H4 (cell line): ENCODE measurements at regions not wholly inside any gene's neighbourhood (a gene's known extent, or its start where the extent isn't known, plus 50 kb on each side); places are given as distances from the start of the nearest gene placed in this dataset.
"Not testable (repeated sequence)": the region's sequence is repeated elsewhere in the genome, so short reads cannot be mapped to it uniquely, and the experiment has no call there.

ENCODE experiments used
- DNase-seq: peaks from one replicate; pipeline ENCODE4 v3.0.0-alpha.2; 2015; ENCODE audit warnings: low spot score

- no peak for DNase-seq
These were observed 262.9 kb upstream of the MAP2 start for GRCh38 chr2:209160800-209161588.

DNA sequence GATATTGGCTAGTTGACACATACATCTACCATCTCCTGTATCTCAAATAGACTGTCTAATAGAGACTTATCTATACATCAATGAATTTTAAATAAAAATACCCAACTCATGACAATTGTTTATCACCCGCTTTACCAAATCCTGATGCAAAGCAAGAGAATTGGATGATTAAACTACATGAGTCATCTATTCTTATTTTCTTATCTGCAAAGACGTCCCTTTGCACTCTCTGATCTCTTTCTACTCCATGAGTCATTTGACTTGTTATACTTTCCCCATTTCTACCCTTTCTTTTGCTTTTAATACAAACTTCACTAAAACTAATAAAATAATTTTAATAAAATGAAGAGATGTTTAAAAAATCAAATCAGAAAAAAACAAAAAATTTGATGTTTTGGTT lies 261.7 kb upstream of the MAP2 start:
- DNase-seq, result no peak

GRCh38 chr2:209181984-209182383 lies 241.9 kb upstream of the MAP2 start:
- DNase-seq, result no peak

DNA sequence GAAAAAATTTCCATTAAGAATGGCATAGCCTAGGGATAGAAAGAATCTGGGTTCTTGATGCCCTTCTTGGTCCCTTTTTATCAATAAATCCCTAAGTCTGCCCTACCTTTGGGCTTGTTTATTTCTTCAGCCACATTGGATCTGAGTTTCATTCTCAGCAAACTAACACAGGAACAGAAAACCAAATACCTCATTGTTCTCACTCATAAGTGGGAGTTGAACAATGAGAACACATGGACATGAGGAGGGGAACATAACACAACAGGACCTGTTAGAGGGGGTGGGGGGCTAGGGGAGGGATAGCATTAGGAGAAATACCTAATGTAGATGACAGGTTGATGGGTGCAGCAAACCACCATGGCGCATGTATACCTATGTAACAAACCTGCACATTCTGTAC lies 237.0 kb upstream of the MAP2 start:
- not testable (repeated sequence) for DNase-seq

GRCh38 chr2:209189893-209190292 lies 234.0 kb upstream of the MAP2 start:
- DNase-seq, result no peak

DNA sequence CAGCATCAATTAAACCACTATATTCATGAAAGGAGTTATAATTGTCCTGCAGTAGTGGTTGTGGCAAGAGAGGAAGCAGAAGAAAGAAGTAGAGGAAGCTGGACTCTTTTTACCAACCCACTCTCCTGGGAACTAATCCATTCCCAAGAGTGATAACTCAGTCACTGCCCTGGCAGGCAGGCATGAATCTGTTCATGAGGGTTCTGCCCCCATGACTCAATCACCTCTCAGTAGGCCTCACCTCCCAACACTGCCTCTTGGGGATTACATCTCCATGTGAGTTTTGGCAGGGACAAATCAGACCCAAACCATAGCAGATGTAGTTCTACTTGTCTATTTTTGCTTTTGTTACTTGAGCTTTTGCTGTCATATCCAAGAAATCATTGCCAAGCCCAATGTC lies 232.7 kb upstream of the MAP2 start:
- DNase-seq, result no peak

DNA sequence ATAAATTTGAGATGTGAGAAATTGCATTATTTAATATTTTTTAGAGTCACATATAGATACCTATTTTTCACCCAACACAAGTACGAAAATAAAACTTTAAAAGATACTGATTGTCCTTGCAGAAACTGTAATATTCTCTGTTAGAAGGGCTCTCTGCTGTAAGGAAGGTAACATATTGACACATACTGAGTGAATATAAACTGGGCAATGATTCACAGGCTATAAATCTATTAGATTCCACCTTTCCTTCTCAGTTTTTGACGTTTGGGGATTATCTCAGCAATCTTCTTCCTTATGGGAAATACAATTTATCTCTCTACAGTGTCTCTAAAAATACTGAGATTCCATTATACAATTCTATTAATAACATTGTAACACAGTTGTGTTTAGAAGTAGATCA lies 229.1 kb upstream of the MAP2 start:
- DNase-seq, result no peak

- DNase-seq, result no peak
These were observed 215.6 kb upstream of the MAP2 start for GRCh38 chr2:209208211-209208610.

DNA sequence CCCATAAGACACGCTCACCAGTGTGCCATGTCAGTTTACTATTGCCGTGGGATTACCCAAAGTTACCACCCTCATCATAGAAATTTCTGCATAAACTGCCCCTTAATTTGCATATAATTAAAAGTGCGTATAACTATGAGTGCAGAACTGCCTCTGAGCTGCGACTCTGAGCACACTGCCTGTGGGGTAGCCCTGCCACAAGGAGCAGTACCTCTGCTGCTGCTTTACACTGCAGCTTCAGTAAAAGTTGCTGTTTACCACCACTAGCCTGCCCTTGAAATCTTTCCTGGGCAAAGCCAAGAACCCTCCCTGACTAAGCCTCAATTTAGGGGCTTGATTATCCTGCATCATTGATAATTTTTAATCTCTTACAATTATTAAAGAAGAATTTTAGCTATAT lies 213.9 kb upstream of the MAP2 start:
- no peak for DNase-seq

- no peak for DNase-seq
These were observed 193.3 kb upstream of the MAP2 start for GRCh38 chr2:209230560-209230959.

- DNase-seq, result no peak
These were observed 187.5 kb upstream of the MAP2 start for GRCh38 chr2:209236377-209236776.

- no peak for DNase-seq
These were observed 184.9 kb upstream of the MAP2 start for GRCh38 chr2:209238765-209239584.

DNA sequence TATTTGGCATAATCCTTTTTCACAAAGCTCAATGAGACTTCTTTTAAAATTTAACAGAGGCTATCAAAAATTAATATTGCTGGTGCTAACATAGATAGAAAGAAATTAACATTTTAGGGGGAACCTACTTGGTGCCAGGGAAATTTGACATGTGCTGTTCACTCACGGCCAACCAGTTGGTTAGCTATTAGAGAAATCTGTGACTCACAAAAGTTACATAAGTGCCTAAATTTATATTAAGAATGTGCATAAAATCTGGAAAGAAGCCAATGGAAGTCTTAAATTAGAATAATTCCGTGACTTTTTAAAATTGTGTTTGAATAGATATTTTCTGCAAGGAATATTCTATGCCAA lies 184.3 kb upstream of the MAP2 start:
- DNase-seq, result no peak

DNA sequence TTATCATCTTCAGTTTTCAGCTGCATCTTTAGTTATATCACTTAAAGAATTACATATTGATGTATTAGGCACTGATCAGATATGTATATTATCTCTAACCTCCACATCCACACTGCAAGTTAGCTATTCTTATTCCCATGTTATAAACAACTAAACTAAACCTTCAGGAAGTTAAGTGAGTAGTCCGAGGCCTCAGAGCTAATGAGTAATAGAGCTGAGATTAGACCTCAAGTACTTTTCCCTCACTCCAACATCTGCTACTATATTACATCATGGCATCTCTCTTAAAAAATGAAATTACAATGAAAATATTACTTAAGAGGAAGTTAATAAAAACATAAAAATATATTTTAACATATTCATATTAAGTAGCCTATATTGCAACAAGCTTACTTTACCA lies 183.6 kb upstream of the MAP2 start:
- DNase-seq, result no peak

- no peak for DNase-seq
These were observed 170.3 kb upstream of the MAP2 start for GRCh38 chr2:209253544-209253943.

- DNase-seq, result no peak
These were observed 164.1 kb upstream of the MAP2 start for GRCh38 chr2:209259767-209260166.

GRCh38 chr2:209260281-209260680 lies 163.6 kb upstream of the MAP2 start:
- DNase-seq, result no peak

- not testable (repeated sequence) for DNase-seq
These were observed 162.3 kb upstream of the MAP2 start for GRCh38 chr2:209261366-209262053.

DNA sequence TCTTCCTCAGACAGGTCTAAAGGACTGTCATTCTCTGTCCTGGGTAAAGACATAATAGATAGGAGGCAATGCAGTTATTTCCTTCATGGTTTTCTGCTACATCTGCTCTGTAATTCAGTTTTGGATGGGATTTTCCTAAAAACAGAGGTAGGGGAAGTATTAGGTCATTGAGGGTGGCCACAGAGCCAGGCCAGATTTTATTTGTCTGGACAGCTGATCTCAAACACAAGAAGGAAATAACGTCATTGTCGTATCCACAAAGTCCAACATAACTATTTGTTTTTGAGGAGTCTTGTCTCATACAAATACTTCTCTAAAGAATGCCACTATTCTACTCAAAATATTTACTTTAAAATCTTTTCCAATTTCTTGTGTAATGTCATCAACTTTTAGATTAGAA lies 154.8 kb upstream of the MAP2 start:
- no peak for DNase-seq

DNA sequence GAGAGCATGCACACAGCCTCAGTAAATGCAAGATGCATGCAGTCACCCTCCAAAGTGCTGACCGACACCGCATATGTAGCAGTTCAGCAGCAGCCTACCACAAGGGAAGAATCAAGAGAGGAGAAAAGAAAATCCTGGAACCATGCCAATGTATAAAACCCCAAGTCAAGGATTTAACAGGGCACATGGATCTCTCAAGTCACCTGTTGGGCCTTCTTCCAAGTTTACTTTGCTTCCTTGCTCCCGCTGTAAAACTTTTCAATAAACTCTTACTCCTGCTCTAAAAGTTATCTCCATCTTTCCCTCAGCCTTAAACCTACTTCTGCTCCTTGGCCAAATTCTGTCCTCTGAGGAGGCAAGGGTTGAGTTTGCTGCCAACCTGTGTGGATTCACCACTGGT lies 147.8 kb upstream of the MAP2 start:
- no peak for DNase-seq

DNA sequence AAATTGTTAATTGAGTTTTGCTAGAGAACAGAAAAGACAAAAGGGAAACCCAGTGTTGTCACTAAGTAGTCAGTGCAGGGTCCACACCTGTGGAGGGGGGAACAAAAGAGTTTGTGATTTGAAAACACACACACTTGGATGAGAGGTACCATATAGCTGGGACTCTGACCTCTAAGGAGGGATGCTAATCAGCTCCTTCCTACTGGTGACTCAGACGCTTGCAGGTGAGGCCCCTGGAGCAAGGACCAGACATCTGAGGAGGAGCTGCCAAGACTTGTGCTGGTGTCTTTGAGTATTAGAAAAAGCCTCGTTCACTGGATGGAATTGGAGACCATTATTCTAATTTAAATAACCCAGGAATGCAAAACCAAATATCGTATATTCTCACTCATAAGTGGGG lies 146.4 kb upstream of the MAP2 start:
- DNase-seq, result no peak

GRCh38 chr2:209298601-209299000 lies 125.2 kb upstream of the MAP2 start:
- DNase-seq, result no peak

- DNase-seq, result not testable (repeated sequence)
These were observed 124.4 kb upstream of the MAP2 start for GRCh38 chr2:209299478-209299877.
